Hepatocyte (in vitro differentiated cells): ENCODE measurements at regions not wholly inside any gene's neighbourhood (a gene's known extent, or its start where the extent isn't known, plus 50 kb on each side); places are given as distances from the start of the nearest gene placed in this dataset.

Experiments used
- DNase-seq: peaks from one replicate; pipeline ENCODE4 v3.0.0-alpha.2; 2016; ENCODE audit warnings: low spot score
- H2AFZ ChIP-seq: fragments of 200-600 bp; sonication (generic); 2 replicates; pipeline ENCODE4 v1.6.0; 2016; ENCODE audit warnings: antibody characterized with exemption, mild to moderate bottlenecking
- H3K27ac ChIP-seq: fragments of 200-600 bp; sonication (generic); 2 replicates; pipeline ENCODE4 v1.5.1; 2016; ENCODE audit warnings: mild to moderate bottlenecking
- H3K27me3 ChIP-seq: fragments of 200-600 bp; sonication (generic); 2 replicates; pipeline ENCODE4 v1.6.1; 2016
- H3K36me3 ChIP-seq: fragments of 200-600 bp; sonication (generic); replicated peaks from 2 replicates; pipeline ENCODE4 v1.5.1; 2016; ENCODE audit warnings: low read depth; ENCODE audit not compliant: insufficient read depth
- H3K4me1 ChIP-seq: fragments of 200-600 bp; sonication (generic); 2 replicates; pipeline ENCODE4 v1.5.1; 2016; ENCODE audit warnings: mild to moderate bottlenecking, moderate library complexity; ENCODE audit not compliant: insufficient read depth
- H3K4me2 ChIP-seq: fragments of 200-600 bp; sonication (generic); 2 replicates; pipeline ENCODE4 v1.6.0; 2016
- H3K4me3 ChIP-seq: fragments of 200-600 bp; sonication (generic); 2 replicates; pipeline ENCODE4 v1.5.1; 2016; ENCODE audit warnings: mild to moderate bottlenecking
- H3K79me2 ChIP-seq: fragments of 200-600 bp; sonication (generic); 2 replicates; pipeline ENCODE4 v1.6.0; 2017; ENCODE audit warnings: mild to moderate bottlenecking
- H3K9me2 ChIP-seq: fragments of 200-600 bp; sonication (generic); replicated peaks from 2 replicates; pipeline ENCODE4 v1.6.0; 2017; ENCODE audit warnings: mild to moderate bottlenecking; ENCODE audit not compliant: insufficient read depth
- H3K9me3 ChIP-seq: fragments of 200-600 bp; sonication (generic); 2 replicates; pipeline ENCODE4 v1.5.1; 2016; ENCODE audit warnings: low read depth, mild to moderate bottlenecking
- H4K20me1 ChIP-seq: fragments of 200-600 bp; sonication (generic); 2 replicates; pipeline ENCODE4 v1.6.0; 2016; ENCODE audit warnings: mild to moderate bottlenecking; ENCODE audit not compliant: insufficient read depth, poor library complexity, severe bottlenecking
- CTCF ChIP-seq: fragments of 200-600 bp; sonication (generic); IDR thresholded peaks from 2 replicates; pipeline ENCODE4 v1.5.1; 2016; ENCODE audit warnings: antibody characterized with exemption, mild to moderate bottlenecking; ENCODE audit not compliant: poor library complexity
- EZH2 ChIP-seq: fragments of 200-600 bp; sonication (generic); IDR thresholded peaks from 2 replicates; pipeline ENCODE4 v1.6.1; 2016; ENCODE audit warnings: antibody characterized with exemption, mild to moderate bottlenecking, borderline replicate concordance
- EZH2phosphoT487 ChIP-seq: fragments of 200-600 bp; sonication (generic); IDR thresholded peaks from one replicate; pipeline ENCODE4 v1.6.1; 2018; ENCODE audit warnings: antibody characterized with exemption, mild to moderate bottlenecking, low read depth, moderate library complexity; ENCODE audit not compliant: unreplicated experiment, severe bottlenecking
- WGBS: methylation state at CpG from one replicate; pipeline ENCODE4 v1.1.6; 2016; ENCODE audit warnings: low lambda C conversion rate; ENCODE audit errors: missing lambda C conversion rate; 5-methylcytosine and 5-hydroxymethylcytosine counted together

GRCh38 chr9:27787891-27788290 is 214.6 kb upstream of the C9orf72 start:
- H3K36me3 ChIP-seq = no peaks in the 10 kb centered on the region
- H2AFZ ChIP-seq = no peak overlapping the region
- no peaks in the 10 kb centered on the region for H3K4me1 ChIP-seq
- no peaks in the 10 kb centered on the region for H3K27me3 ChIP-seq
- H3K79me2 ChIP-seq = no peaks in the 10 kb centered on the region
- no peak overlapping the region for H3K4me3 ChIP-seq
- H3K9me2 ChIP-seq = no peaks in the 10 kb centered on the region
- DNase-seq = no peak
- TF ChIP-seq EZH2phosphoT487 (no peak), EZH2 (no peak), CTCF (no peak)
- no peak overlapping the region for H3K4me2 ChIP-seq
- H3K9me3 ChIP-seq = no peaks in the 10 kb centered on the region
- WGBS = 60% methylated on average over 2 of the region's 2 CpGs
- H3K27ac ChIP-seq = no peak overlapping the region
- H4K20me1 ChIP-seq = no peaks in the 10 kb centered on the region

- no peaks in the 10 kb centered on the region for H3K4me1 ChIP-seq
- H2AFZ ChIP-seq = no peak overlapping the region
- 36% methylated on average over 1 of the region's 1 CpG for WGBS
- H3K27me3 ChIP-seq = no peaks in the 10 kb centered on the region
- H3K9me3 ChIP-seq = no peaks in the 10 kb centered on the region
- no peak for DNase-seq
- no peak overlapping the region for H3K27ac ChIP-seq
- H3K79me2 ChIP-seq = no peaks in the 10 kb centered on the region
- TF ChIP-seq EZH2phosphoT487 = no peak
- no peak for TF ChIP-seq CTCF
- no peak for TF ChIP-seq EZH2
- no peak overlapping the region for H3K4me3 ChIP-seq
- H4K20me1 ChIP-seq = no peaks in the 10 kb centered on the region
- H3K9me2 ChIP-seq = no peaks in the 10 kb centered on the region
- no peak overlapping the region for H3K4me2 ChIP-seq
- H3K36me3 ChIP-seq = no peaks in the 10 kb centered on the region
Measured at GRCh38 chr9:27791311-27791710, 218.0 kb upstream of the C9orf72 start.

- no peaks in the 10 kb centered on the region for H3K9me3 ChIP-seq
- no peaks in the 10 kb centered on the region for H3K9me2 ChIP-seq
- no peak for TF ChIP-seq EZH2phosphoT487
- no peak for TF ChIP-seq CTCF
- no peak for TF ChIP-seq EZH2
- H3K36me3 ChIP-seq = no peaks in the 10 kb centered on the region
- H4K20me1 ChIP-seq = no peaks in the 10 kb centered on the region
- 84% methylated on average over 2 of the region's 2 CpGs for WGBS
- H3K27ac ChIP-seq = no peak overlapping the region
- H3K79me2 ChIP-seq = no peaks in the 10 kb centered on the region
- no peak overlapping the region for H3K4me3 ChIP-seq
- no peaks in the 10 kb centered on the region for H3K27me3 ChIP-seq
- H2AFZ ChIP-seq = no peak overlapping the region
- H3K4me2 ChIP-seq = no peak overlapping the region
- H3K4me1 ChIP-seq = no peaks in the 10 kb centered on the region
- no peak for DNase-seq
Measured at GRCh38 chr9:27792971-27793689, 219.8 kb upstream of the C9orf72 start.
